ENCODE measurements at regions not wholly inside any gene's neighbourhood (a gene's known extent, or its start where the extent isn't known, plus 50 kb on each side); places are given as distances from the start of the nearest gene placed in this dataset.

GRCh38 chr10:24136070-24136469 is 72.9 kb upstream of the KIAA1217 start:
- ATAC-seq (no peak), DNase-seq (no peak)
- H3K27ac ChIP-seq = no peak overlapping the region
- H3K27me3 ChIP-seq (ENCODE audit: low read depth) = no peaks in the 10 kb centered on the region
- no peaks in the 10 kb centered on the region for H3K9me3 ChIP-seq
- intact Hi-C loops (cut with DNase I) = no loop called here
- no peaks in the 10 kb centered on the region for H3K4me1 ChIP-seq
- H3K4me3 ChIP-seq = no peak overlapping the region
- TF ChIP-seq, protein P1, sequence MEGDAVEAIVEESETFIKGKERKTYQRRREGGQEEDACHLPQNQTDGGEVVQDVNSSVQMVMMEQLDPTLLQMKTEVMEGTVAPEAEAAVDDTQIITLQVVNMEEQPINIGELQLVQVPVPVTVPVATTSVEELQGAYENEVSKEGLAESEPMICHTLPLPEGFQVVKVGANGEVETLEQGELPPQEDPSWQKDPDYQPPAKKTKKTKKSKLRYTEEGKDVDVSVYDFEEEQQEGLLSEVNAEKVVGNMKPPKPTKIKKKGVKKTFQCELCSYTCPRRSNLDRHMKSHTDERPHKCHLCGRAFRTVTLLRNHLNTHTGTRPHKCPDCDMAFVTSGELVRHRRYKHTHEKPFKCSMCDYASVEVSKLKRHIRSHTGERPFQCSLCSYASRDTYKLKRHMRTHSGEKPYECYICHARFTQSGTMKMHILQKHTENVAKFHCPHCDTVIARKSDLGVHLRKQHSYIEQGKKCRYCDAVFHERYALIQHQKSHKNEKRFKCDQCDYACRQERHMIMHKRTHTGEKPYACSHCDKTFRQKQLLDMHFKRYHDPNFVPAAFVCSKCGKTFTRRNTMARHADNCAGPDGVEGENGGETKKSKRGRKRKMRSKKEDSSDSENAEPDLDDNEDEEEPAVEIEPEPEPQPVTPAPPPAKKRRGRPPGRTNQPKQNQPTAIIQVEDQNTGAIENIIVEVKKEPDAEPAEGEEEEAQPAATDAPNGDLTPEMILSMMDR (IDR thresholded peaks at IDR 0.05) = no peak
- no peaks in the 10 kb centered on the region for H3K36me3 ChIP-seq

- no peak for ATAC-seq
- H3K27ac ChIP-seq = no peak overlapping the region
- H3K9me3 ChIP-seq = no peaks in the 10 kb centered on the region
- DNase-seq = no peak
- no peaks in the 10 kb centered on the region for H3K4me1 ChIP-seq
- H3K27me3 ChIP-seq (ENCODE audit: low read depth) = no peaks in the 10 kb centered on the region
- TF ChIP-seq, protein P1 (IDR thresholded peaks at IDR 0.05) = no peak
- intact Hi-C loops (cut with DNase I) = no loop called here
- H3K4me3 ChIP-seq = no peak overlapping the region
- H3K36me3 ChIP-seq = no peaks in the 10 kb centered on the region
These were observed 61.6 kb upstream of the KIAA1217 start for GRCh38 chr10:24147321-24147720.

- Histone ChIP-seq H3K27ac (no peak overlapping the region), H3K36me3 (no peaks in the 10 kb centered on the region), H3K4me3 (no peak overlapping the region), H3K9me3 (no peaks in the 10 kb centered on the region), H3K27me3 (ENCODE audit: low read depth) (no peaks in the 10 kb centered on the region), H3K4me1 (no peaks in the 10 kb centered on the region)
- intact Hi-C loops (cut with DNase I) = no loop called here
- ATAC-seq (no peak), DNase-seq (no peak)
- TF ChIP-seq, protein P1 (IDR thresholded peaks at IDR 0.05) = no peak
These were observed 59.3 kb upstream of the KIAA1217 start for GRCh38 chr10:24149640-24150039.

GRCh38 chr10:24150853-24151252 is 58.1 kb upstream of the KIAA1217 start:
- Histone ChIP-seq H3K4me1 (no peaks in the 10 kb centered on the region), H3K27ac (no peak overlapping the region), H3K4me3 (no peak overlapping the region), H3K27me3 (ENCODE audit: low read depth) (no peaks in the 10 kb centered on the region), H3K9me3 (no peaks in the 10 kb centered on the region), H3K36me3 (no peaks in the 10 kb centered on the region)
- no peak for DNase-seq
- intact Hi-C loops (cut with DNase I) = no loop called here
- TF ChIP-seq, protein P1 (IDR thresholded peaks at IDR 0.05) = no peak
- no peak for ATAC-seq

DNA sequence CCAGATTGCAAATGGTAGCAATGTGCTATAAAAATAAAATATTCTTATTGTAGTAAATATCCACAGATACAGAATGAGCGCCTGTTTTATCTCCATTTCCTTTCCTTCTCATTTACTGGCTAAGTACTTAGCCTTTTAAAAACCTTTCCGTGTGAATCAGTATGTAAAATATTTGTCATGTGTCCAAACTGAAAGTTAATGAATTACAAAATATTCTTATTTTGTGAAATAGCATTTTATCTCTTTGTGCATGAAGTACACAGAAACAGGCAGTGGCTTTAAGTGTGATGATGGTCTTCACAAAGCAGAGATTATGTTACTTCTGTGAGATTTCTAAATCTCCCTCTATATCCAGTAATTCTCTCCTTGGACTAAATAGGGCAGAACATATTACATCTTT is 56.7 kb upstream of the KIAA1217 start:
- H3K4me3 ChIP-seq = no peak overlapping the region
- no peaks in the 10 kb centered on the region for H3K4me1 ChIP-seq
- H3K9me3 ChIP-seq = no peaks in the 10 kb centered on the region
- TF ChIP-seq, protein P1 (IDR thresholded peaks at IDR 0.05) = no peak
- no peaks in the 10 kb centered on the region for H3K36me3 ChIP-seq
- no peak for DNase-seq
- no peak for ATAC-seq
- no peaks in the 10 kb centered on the region for H3K27me3 ChIP-seq (ENCODE audit: low read depth)
- no peak overlapping the region for H3K27ac ChIP-seq
- intact Hi-C loops (cut with DNase I) = no loop called here

GRCh38 chr10:24153031-24153430 is 55.9 kb upstream of the KIAA1217 start:
- no peak for DNase-seq
- TF ChIP-seq, protein P1 (IDR thresholded peaks at IDR 0.05) = no peak
- H3K36me3 ChIP-seq = no peaks in the 10 kb centered on the region

More at GRCh38 chr10:24153031-24153430, 55.9 kb upstream of the KIAA1217 start:
- peaks cover 6% of the 10 kb centered on the region for H3K9me3 ChIP-seq
- no peak overlapping the region for H3K4me3 ChIP-seq
- no peaks in the 10 kb centered on the region for H3K27me3 ChIP-seq (ENCODE audit: low read depth)
- no peak overlapping the region for H3K27ac ChIP-seq
- ATAC-seq = no peak
- no peaks in the 10 kb centered on the region for H3K4me1 ChIP-seq
- intact Hi-C loops (cut with DNase I) = no loop called here

Measured in lower lobe of right lung (tissue), 2 donors.